B cell (primary cell): ENCODE measurements at regions not wholly inside any gene's neighbourhood (a gene's known extent, or its start where the extent isn't known, plus 50 kb on each side); places are given as distances from the start of the nearest gene placed in this dataset.

Source experiments
- EZH2 ChIP-seq: IDR thresholded peaks from 2 replicates; pipeline ENCODE4 v1.6.1; 2012; ENCODE audit warnings: borderline replicate concordance, low read depth, mild to moderate bottlenecking, moderate library complexity, low read length; ENCODE audit not compliant: insufficient read depth, poor library complexity, severe bottlenecking
- TF ChIP-seq, protein P1 (sequence below): fragments of 200-600 bp; IDR thresholded peaks from one replicate; pipeline ENCODE4 v1.8.0; 2022; ENCODE audit warnings: antibody characterized with exemption, mild to moderate bottlenecking

- no peak for TF ChIP-seq EZH2
- TF ChIP-seq, protein P1, sequence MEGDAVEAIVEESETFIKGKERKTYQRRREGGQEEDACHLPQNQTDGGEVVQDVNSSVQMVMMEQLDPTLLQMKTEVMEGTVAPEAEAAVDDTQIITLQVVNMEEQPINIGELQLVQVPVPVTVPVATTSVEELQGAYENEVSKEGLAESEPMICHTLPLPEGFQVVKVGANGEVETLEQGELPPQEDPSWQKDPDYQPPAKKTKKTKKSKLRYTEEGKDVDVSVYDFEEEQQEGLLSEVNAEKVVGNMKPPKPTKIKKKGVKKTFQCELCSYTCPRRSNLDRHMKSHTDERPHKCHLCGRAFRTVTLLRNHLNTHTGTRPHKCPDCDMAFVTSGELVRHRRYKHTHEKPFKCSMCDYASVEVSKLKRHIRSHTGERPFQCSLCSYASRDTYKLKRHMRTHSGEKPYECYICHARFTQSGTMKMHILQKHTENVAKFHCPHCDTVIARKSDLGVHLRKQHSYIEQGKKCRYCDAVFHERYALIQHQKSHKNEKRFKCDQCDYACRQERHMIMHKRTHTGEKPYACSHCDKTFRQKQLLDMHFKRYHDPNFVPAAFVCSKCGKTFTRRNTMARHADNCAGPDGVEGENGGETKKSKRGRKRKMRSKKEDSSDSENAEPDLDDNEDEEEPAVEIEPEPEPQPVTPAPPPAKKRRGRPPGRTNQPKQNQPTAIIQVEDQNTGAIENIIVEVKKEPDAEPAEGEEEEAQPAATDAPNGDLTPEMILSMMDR: no peak
Measured at GRCh38 chr2:166750624-166751023, 137.7 kb upstream of the XIRP2 start.
